Esophagus muscularis mucosa (tissue), 3 donors: ENCODE measurements at regions not wholly inside any gene's neighbourhood (a gene's known extent, or its start where the extent isn't known, plus 50 kb on each side); places are given as distances from the start of the nearest gene placed in this dataset.

Experiments used
- POLR2A ChIP-seq: fragments of 450-650 bp; IDR thresholded peaks from one replicate; pipeline ENCODE4 v1.6.1; 2017; ENCODE audit warnings: antibody characterized with exemption, moderate library complexity, mild to moderate bottlenecking, low read depth
- POLR2AphosphoS5 ChIP-seq, 2 donors: sonication (generic); formaldehyde crosslinking; IDR thresholded peaks; one replicate each; pipeline ENCODE4 v1.6.1; 2017; ENCODE audit warnings: antibody characterized with exemption in 2 of 2
- TF ChIP-seq, protein P1 (sequence below), 3 experiments: fragments of 200-600 bp in 2 of 3; fragments of 450-650 bp in 1 of 3; sonication (generic) in 2 of 3; IDR thresholded peaks; one replicate each; pipeline ENCODE4 v1.5.1; 2017 to 2019; ENCODE audit warnings: antibody characterized with exemption in 3 of 3, mild to moderate bottlenecking in 2 of 3, moderate library complexity in 1 of 3

DNA sequence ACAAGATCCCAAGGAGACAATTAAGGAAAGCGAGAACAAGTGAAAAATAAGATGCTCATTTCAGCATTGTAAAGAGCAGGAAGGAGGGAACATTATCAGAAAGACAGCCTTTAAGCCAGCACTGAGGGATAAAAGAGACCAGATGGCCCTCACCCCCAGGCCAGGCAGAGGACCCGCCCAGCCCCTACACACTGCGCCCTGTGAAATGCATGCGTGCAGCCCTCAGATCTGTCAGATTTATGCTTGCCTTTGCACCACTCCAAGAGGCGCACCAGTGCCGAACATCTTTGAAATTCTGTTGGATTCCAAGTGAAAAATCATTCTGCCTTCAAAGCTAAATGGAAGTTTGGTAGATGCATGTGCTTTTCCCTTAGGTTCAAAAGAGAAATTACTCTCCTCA, 378.0 kb downstream of the MLLT3 start:
- TF ChIP-seq POLR2A (no peak), POLR2AphosphoS5 (IDR thresholded peaks at IDR 0.05) (no peak)
- TF ChIP-seq, protein P1, sequence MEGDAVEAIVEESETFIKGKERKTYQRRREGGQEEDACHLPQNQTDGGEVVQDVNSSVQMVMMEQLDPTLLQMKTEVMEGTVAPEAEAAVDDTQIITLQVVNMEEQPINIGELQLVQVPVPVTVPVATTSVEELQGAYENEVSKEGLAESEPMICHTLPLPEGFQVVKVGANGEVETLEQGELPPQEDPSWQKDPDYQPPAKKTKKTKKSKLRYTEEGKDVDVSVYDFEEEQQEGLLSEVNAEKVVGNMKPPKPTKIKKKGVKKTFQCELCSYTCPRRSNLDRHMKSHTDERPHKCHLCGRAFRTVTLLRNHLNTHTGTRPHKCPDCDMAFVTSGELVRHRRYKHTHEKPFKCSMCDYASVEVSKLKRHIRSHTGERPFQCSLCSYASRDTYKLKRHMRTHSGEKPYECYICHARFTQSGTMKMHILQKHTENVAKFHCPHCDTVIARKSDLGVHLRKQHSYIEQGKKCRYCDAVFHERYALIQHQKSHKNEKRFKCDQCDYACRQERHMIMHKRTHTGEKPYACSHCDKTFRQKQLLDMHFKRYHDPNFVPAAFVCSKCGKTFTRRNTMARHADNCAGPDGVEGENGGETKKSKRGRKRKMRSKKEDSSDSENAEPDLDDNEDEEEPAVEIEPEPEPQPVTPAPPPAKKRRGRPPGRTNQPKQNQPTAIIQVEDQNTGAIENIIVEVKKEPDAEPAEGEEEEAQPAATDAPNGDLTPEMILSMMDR (IDR thresholded peaks at IDR 0.05), result no peak
